Activated naive CD4-positive, alpha-beta T cell treated with anti-CD3 and anti-CD28 coated beads, Interleukin-2, amount 50 U/mL, for 72 hours (primary cell): ENCODE measurements at regions not wholly inside any gene's neighbourhood (a gene's known extent, or its start where the extent isn't known, plus 50 kb on each side); places are given as distances from the start of the nearest gene placed in this dataset.

Source experiments
- ATAC-seq, 2 donors: fragments of 150-1000 bp; cut with Tn5 transposase; 2 replicates each; pipeline ENCODE4 v1.10.0; 2021; ENCODE audit warnings: mild to moderate bottlenecking in 2 of 2, moderate library complexity in 2 of 2
- DNase-seq, 2 donors: peaks; one replicate each; pipeline ENCODE4 v3.0.0; 2021 to 2022; ENCODE audit warnings: low spot score in 2 of 2
- H3K27ac Mint-ChIP-seq, 2 donors: one replicate each; pipeline ENCODE4 v1.8.0; 2022; ENCODE audit warnings: mild to moderate bottlenecking in 2 of 2, mixed read lengths in 2 of 2
- H3K36me3 Mint-ChIP-seq, 2 donors: one replicate each; pipeline ENCODE4 v1.8.0; 2022; ENCODE audit warnings: mixed read lengths in 2 of 2
- H3K9me3 Mint-ChIP-seq, 2 donors: one replicate each; pipeline ENCODE4 v1.8.0; 2022; ENCODE audit warnings: mixed read lengths in 2 of 2

DNA sequence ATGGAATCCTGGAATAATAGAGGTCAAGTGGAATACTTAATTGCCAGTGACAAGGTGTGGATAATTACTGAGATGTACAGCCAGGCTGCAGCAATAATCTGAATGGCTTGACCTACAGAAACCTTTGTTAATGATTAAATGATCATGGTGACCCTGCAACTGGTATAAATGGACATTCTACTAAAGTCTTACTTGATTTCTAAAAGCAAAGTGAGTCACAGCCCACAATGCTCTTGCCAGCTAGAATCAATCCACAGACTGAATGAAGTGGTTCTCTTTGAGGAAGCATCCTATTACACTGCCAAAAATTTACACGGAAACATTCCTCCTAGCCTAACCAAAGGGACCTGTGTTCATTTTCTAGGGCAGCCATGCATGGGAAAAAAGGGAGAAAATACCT lies 518.5 kb downstream of the SOX5 start:
- Mint-ChIP-seq H3K27ac (no peak overlapping the region), H3K36me3 (no peaks in the 10 kb centered on the region), H3K9me3 (peaks cover 19 to 20% of the 10 kb centered on the region in 2 donors)
- no peak for ATAC-seq
- DNase-seq = no peak

DNA sequence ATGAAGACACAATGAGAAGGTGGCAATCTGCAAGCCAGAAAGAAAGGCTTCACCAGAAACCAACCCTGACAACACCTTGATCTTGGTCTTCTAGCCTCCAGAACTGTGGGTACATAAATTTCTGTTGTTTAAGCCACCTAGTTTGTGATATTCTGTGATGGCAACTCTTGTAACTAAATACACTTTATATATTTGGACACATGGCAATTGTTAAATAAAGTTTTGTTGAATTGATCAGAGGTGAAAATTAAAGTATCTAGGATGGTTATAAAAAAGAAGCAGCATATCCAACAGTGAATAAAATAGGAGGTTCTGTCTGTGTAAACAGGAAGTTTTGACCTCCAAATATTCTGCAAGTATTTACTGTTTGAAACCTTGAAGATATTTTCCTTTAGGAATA lies 516.3 kb downstream of the SOX5 start:
- no peak for DNase-seq
- peaks cover 15 to 16% of the 10 kb centered on the region in 2 donors for H3K9me3 Mint-ChIP-seq
- H3K36me3 Mint-ChIP-seq = no peaks in the 10 kb centered on the region
- ATAC-seq = no peak
- H3K27ac Mint-ChIP-seq = no peak overlapping the region

- Mint-ChIP-seq H3K27ac (no peak overlapping the region), H3K9me3 (peaks cover 16 to 18% of the 10 kb centered on the region in 2 donors), H3K36me3 (no peaks in the 10 kb centered on the region)
- DNase-seq = no peak
- ATAC-seq = no peak
Measured at GRCh38 chr12:23434154-23434553, 515.3 kb downstream of the SOX5 start.

GRCh38 chr12:23446746-23447145 lies 502.7 kb downstream of the SOX5 start:
- Mint-ChIP-seq H3K27ac (no peak overlapping the region), H3K9me3 (peaks cover 3 to 10% of the 10 kb centered on the region in 2 donors), H3K36me3 (no peaks in the 10 kb centered on the region)
- no peak for ATAC-seq
- no peak for DNase-seq

DNA sequence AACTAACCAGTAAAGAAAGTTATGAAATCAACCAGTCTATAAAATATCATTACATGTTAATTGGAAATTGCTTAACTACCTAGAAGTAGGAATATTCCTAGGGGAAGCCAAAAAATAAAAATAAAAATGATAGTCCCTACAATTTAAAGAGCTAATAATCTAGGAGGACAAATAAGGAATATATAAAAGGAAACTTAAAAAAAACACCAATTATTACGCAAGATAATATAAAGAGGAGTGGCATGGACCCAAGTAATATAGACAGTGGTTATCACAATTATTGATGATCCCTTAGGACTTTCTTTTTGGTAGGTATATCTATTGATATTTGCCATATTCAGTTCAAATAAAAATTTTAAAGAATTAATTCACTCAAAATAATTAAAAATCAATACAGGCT lies 498.7 kb downstream of the SOX5 start:
- ATAC-seq = no peak
- H3K36me3 Mint-ChIP-seq = no peaks in the 10 kb centered on the region
- DNase-seq = no peak
- peaks cover 13 to 15% of the 10 kb centered on the region in 2 donors for H3K9me3 Mint-ChIP-seq
- H3K27ac Mint-ChIP-seq = no peak overlapping the region

DNA sequence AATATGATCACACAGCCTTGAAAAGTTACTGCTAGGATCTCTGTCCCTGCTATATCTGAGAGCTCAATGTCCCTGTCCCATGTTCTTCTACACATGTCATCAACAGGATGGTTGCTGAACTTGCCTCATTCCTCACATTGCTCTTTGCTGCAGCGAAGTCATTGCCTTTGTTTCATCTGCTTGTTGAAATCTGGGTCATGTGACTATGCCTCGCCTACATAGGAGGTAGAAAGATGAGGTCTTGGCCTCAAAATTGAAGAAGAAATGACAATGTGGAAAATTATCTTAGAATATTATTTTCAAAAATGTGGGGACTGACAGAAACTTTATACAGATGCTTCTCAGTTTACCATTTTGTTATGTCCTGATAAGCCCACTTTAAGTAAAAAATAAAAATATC lies 494.2 kb downstream of the SOX5 start:
- Mint-ChIP-seq H3K9me3 (peaks cover 13 to 20% of the 10 kb centered on the region in 2 donors), H3K27ac (no peak overlapping the region), H3K36me3 (no peaks in the 10 kb centered on the region)
- DNase-seq = no peak
- no peak for ATAC-seq

DNA sequence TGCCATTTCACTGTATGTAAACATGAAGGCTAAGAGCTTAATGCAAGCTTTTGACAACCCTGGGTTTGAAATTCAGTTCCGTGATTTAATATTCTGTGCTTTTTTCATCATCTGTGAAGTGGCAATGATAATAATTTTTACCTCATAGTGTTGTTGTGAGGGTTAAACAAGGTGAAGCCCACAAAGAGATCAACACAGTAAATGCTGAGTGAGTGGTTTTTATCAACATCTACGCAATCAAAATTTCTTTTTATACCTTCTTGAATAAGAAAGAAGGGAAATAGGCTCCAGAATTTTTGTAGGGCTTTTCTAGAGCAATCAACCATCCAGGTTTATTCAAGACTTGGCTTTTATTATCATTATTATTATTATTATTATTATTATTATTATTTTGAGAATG lies 490.8 kb downstream of the SOX5 start:
- ATAC-seq (no peak), DNase-seq (no peak)
- no peaks in the 10 kb centered on the region for H3K36me3 Mint-ChIP-seq
- H3K27ac Mint-ChIP-seq = no peak overlapping the region
- H3K9me3 Mint-ChIP-seq = peaks cover 12 to 16% of the 10 kb centered on the region in 2 donors

GRCh38 chr12:23462546-23462945 lies 486.9 kb downstream of the SOX5 start:
- peaks cover 0 to 9% of the 10 kb centered on the region in 2 donors for H3K36me3 Mint-ChIP-seq
- DNase-seq (no peak), ATAC-seq (no peak)
- H3K9me3 Mint-ChIP-seq = peaks cover 30 to 31% of the 10 kb centered on the region in 2 donors
- no peak overlapping the region for H3K27ac Mint-ChIP-seq

DNA sequence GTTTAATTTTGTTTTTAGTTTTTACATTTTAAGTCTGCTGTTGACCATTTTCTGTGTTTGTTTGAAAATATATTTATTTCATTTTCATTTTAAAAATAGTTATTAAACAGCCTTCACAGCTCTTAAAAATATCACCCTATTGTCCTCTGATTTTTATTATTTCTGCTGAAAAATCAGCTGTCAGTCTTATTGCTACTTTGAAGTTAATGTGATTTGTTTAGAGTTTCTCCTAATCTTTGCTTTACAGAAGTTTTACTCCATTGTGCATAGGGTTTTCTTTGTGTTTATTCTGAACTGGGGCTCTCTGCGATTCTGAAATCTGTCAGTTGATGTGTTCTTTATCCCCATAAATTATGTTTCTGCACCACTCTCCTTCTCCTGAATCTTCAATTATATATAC lies 486.3 kb downstream of the SOX5 start:
- ATAC-seq = no peak
- H3K9me3 Mint-ChIP-seq = peaks cover 32 to 38% of the 10 kb centered on the region in 2 donors
- DNase-seq = no peak
- H3K27ac Mint-ChIP-seq = no peak overlapping the region
- H3K36me3 Mint-ChIP-seq = peaks cover 0 to 9% of the 10 kb centered on the region in 2 donors

DNA sequence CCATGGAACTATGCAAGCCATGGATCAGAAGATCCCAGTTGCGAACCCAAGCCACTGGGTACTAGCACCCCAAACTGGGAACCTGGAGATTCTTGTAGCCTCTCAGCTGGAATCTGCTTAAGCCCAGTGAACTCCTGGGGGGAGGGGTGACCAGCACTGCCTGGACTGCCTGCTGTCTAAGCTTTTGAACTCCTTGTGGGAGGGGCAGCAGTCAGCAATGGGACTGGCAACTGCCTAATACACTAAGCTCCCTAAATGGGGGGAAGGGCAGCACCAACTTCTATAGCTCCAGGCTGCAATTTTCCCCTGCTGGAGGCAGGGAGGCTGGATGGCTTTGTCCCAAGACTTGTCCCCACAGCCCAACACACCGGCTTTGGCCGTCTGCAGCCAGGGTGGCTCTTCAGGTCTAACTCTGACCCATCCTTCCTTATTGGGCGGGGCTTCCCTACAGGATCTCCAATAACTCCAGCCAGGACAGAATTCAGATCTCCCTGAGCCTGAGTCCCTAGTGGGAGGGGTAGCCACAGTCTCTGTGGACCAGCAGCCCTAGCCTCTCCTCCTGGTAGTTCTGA lies 485.1 kb downstream of the SOX5 start:
- peaks cover 35 to 44% of the 10 kb centered on the region in 2 donors for H3K9me3 Mint-ChIP-seq
- ATAC-seq (no peak), DNase-seq (no peak)
- no peak overlapping the region for H3K27ac Mint-ChIP-seq
- H3K36me3 Mint-ChIP-seq = peaks cover 0 to 9% of the 10 kb centered on the region in 2 donors

GRCh38 chr12:23472329-23472971 lies 477.0 kb downstream of the SOX5 start:
- H3K27ac Mint-ChIP-seq = no peak overlapping the region
- H3K9me3 Mint-ChIP-seq = peaks cover 23 to 40% of the 10 kb centered on the region in 2 donors
- no peak for DNase-seq
- ATAC-seq = no peak
- peaks cover 0 to 16% of the 10 kb centered on the region in 2 donors for H3K36me3 Mint-ChIP-seq

GRCh38 chr12:23473071-23473470 lies 476.4 kb downstream of the SOX5 start:
- peaks cover 28 to 39% of the 10 kb centered on the region in 2 donors for H3K9me3 Mint-ChIP-seq
- no peak for DNase-seq
- ATAC-seq = no peak
- H3K36me3 Mint-ChIP-seq = peaks cover 0 to 16% of the 10 kb centered on the region in 2 donors
- no peak overlapping the region for H3K27ac Mint-ChIP-seq

DNA sequence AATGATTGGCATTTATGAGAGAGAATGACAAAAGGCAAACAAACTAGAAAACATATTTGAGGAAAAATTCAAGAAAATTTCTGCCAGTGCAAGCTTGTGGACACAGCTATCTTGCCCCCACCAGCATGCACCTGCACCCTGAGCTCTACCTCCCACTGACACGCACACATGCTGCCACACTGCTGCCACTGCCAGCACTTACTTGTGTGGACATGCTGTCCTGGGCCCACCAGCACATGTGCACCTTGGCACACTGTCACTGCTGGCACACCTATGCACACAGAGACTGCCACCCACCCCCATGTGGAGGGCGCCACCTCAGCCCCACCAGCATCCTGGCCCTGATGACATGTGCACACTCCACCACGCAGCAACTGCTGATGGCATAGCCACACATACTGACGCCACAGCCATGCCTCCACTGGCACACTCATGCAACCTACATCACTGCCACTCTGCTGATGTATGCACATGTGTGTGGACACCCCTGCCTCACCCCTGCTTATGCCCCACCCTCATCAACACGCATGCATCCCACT lies 475.0 kb downstream of the SOX5 start:
- no peak overlapping the region for H3K27ac Mint-ChIP-seq
- peaks cover 0 to 16% of the 10 kb centered on the region in 2 donors for H3K36me3 Mint-ChIP-seq
- peaks cover 34 to 42% of the 10 kb centered on the region in 2 donors for H3K9me3 Mint-ChIP-seq
- ATAC-seq (no peak), DNase-seq (no peak)
